Right forelimb (tissue), 1 donor: ENCODE measurements at regions not wholly inside any gene's neighbourhood (a gene's known extent, or its start where the extent isn't known, plus 50 kb on each side); places are given as distances from the start of the nearest gene placed in this dataset.
"Not testable (repeated sequence)": the region's sequence is repeated elsewhere in the genome, so short reads cannot be mapped to it uniquely, and the experiment has no call there.

Experiments
- DNase-seq: peaks from one replicate; pipeline ENCODE4 v3.0.0-alpha.2; 2018

DNA sequence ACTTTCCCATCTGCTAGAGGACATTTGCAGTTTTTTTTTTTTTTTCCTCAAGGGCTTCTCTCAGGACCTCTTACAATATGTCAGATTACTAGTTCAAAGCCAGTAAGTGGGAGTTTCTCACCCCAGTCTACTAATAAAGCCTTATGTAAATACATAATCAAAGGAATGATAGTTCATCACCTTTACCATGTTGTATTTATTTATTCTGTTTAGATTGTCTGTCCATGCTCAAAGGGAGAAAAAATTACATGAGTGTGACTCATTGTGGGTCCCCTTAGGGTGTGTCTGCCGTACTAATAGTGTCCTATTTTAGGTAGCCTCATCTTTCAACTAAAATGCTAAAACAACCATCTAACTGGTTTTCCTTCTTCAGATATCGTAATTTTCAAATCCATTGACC lies 917.6 kb downstream of the EPHA3 start:
- no peak for DNase-seq

DNA sequence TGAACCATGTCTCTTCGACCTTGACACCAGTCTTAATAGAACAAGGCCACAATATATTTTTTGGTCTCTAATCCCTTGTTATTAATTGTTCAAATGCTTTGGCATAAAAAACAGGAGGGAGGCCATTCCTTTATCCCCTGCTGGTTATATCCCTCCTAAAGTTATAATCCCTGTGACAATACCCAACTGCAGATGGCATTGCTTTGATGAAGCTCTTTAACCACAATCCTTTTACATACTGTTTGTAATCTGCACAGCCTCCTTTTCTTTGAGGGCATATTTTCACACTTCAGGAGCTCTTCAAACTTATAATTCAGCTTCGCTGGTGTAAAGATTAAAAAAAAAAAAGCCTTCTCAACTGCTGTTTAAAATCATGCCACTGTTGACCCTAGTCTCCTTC lies 919.0 kb downstream of the EPHA3 start:
- no peak for DNase-seq

DNA sequence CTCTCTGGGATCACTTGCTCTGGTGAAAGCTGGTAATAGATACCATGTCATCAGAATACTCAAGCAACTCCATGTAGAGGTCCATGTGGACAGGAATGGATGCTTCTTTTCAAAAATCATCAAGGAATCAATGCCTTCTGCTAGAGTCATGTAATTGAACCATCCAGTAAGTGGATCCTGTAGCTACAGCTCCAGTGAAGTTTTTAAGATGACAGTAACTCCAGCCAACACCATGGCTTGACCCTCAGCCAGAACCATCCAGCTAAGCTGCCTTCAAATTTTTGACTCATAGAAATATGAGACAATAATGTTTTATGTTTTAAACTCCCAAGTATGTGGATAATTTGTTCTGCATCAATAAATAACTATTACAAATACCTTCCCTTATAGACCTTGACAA lies 923.7 kb downstream of the EPHA3 start:
- DNase-seq: no peak

DNA sequence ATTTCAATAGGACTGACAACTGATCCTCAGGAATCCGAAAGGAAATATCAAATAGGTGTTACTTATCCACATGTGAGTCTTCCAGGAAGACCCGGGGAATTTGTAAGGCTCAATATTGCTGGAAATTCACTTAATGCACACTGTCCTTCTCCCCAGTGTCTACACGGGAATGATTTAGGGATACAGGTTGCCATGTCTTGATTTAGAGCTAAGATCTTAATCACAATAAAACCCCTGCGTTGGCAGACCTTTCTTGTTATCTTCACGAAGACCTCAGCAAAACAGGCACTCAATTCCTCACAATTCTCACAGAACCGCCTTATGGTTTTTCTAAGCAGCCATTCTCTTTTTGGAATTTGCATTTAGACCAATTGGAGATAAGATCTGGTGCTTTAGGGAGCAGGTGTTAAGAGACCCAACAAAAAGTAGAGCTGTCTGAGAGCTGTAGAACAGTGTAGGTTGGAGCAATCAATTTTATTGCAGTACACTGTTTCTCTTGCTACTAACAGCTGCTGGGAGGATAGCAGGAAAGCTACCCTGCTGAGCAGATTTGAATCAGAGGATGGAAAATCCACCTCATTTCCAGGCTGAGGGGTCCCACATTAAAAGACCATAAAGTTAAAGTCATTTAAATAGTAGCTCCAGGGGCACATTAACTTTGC lies 925.7 kb downstream of the EPHA3 start:
- DNase-seq: no peak

DNA sequence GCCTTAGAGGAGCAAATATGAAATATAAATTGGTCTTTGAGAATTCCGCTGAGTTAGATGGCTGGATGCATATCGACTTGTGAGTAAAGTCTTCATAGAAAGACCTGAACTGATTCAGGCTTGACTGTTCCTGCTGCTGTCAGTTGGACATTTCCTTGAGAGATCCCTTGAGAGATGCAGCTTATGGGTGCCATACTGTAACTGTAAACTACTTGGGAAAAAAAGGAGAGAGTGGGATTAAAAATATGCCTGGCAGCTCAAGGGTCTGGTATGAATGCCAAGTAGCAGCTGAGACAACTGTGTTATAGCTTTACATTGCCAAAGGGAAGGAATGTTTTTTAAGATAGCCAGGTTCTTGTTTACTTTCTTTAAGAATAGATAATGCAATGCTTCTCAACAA lies 926.6 kb downstream of the EPHA3 start:
- no peak for DNase-seq

DNA sequence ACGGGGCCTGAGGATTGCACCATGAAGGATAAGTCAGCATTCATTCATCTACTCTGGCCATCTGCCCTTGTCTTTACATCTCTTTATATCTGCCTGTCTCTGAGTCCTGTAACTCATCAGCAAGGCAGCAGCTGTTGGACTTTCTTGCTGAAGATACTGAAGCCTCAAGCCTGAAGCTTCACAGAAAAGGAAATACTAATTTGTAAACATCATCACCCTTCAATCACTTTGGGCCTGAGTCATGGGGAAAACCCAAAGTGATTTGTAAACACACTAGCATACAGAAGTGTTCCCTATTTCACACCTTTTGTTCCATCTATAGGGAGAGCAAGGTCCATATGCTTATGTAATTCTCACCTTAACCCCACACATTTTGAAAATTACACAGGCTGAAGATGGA lies 928.2 kb downstream of the EPHA3 start:
- no peak for DNase-seq

DNA sequence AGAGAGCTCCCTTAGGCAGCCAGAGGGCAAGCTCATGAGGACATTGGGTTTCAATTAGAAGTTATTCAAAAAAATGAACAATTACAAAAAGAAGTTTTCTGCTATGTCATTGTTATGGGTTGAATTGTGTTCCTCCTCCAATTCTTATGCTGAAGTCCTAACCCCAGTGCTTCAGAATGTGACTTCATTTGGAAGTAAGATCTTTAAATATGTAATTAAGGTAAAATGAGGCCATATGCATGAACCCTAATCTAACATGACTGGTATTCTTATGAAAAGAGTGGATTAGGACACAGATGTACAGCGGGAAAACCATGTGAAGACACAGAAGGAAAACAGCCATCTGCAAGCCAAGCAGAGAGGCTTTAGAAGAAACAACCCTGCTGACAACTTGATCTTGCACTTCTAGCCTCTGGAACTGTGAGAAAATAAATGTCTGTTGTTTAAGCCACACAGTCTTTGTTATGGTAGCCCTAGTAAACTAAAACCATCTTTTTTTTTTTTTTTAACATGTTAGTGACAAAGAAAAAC lies 929.6 kb downstream of the EPHA3 start:
- no peak for DNase-seq

DNA sequence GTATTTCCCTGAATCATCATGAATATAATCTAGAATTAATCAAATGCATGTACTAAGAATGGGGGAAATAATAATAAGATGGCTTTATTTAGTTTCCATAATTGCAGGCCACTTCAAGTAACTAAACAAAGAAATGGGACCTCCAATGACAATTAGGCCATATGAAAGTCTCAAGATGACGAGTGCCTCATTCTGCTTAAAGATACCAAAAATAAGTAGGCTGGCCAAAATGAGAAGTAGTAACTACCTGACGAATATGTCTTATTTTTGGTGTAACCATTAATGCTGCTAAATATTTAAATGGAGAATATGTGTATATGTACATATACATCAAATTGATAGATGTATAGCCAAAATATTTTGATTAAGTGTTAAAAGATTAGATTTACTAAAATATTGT lies 932.6 kb downstream of the EPHA3 start:
- DNase-seq: no peak

DNA sequence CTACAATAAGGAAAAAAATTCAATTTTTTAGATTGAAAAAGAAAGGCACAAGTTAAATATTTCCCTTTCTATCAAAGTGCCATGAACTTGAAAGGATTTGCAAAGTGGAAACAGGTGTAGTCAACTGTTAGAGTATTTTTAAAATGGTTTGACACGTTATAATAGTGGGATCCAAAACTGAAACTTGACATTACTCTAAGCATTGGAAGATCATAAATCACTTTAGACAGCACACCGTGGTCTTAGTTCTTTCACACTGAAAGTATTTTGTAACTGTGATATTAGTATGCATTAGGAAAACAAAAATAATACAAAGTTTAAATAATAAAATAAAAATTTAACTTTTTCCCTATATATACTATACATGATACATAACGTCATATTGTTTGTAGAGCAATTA lies 933.1 kb downstream of the EPHA3 start:
- no peak for DNase-seq

DNA sequence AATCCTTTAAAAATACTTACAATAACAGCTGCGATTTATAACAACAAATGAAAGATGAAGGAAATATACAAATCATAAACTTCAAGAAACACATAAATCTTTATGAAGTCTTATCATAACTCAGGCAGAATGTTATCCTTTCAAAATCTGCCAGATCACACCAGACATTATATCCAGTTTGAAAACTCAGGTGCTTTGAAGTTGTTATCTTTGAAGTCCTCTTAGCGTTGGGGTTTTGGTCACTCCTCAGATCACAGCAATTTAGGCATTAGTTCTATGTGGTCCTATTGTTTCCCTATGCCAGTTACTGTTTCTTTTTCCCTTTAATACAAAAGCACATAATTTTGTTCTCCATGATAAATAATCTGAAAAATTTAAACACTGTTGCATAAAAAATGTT lies 934.6 kb downstream of the EPHA3 start:
- DNase-seq: no peak

DNA sequence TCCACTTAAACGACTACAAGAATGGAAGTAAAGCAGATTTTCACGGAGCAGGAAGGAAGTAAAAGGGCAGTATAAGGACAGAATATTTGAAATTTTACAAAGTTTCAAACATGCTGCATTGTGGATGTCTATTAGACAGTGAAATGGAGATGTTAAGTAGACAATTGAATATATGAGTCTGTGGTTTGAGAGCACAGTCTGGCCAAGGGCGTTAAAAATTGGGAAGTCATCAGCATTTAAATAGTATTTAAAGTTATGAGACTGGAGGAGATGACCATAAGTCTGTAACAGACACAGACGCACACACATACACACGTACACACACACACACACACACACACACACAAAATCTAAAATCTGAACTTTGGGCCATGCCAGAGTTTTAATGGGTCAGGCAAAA lies 935.9 kb downstream of the EPHA3 start:
- DNase-seq: no peak

DNA sequence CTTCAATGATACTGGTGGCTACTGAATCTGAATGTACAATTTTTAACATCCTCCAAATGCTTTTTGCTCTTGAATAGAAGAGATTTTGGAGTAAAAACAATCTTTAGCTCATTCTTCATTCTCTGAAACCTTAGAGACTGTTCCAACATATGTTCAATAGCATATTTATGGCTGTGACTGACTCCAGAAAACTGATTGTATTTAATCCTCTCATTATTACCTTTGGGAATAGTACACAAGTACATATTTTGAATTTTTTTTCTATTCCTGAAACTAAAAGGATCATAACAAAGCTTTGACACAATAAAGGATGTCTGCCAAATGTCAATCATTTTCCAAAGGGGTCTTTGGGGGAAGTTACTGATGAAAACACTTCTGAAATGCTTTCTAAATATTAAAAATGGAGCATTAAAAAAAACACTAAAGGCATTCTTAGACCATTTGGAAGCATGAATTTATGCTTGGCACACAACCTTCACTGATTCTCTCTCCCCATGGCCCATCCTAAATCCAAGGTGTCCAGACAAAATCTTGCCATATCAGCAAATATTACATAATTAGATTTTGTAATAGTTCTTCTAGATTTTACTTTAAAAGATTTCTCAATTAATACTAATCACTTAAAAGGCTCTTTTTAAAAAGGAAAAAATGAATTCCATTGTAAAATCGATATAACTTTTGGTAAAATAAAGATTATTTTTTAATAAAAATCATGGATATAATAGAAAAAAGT lies 936.8 kb downstream of the EPHA3 start:
- DNase-seq: no peak

DNA sequence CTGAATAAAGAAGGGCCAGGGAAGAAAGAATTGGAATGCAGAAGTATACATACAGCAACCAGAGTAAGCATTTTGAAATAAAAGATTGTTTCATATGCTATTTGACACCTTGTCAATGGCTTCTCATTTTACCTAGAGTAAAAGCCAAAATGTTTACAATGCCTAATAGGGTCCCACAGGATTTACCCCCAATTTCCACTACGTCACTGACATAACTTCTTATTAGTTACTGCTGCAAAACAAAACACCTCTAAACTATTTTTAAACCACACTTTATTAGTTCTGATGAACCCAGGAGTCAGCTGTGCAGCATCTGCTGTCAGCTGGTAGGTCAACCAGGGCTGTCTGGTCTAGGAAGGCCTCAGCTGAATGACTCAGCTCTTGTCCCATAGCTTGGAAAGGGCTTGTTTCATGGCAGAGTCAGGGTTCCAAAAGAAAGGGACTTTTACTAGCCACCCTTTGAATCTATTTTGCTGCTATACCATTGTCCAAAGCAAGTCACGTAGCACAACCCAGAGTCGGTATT lies 945.1 kb downstream of the EPHA3 start:
- no peak for DNase-seq

DNA sequence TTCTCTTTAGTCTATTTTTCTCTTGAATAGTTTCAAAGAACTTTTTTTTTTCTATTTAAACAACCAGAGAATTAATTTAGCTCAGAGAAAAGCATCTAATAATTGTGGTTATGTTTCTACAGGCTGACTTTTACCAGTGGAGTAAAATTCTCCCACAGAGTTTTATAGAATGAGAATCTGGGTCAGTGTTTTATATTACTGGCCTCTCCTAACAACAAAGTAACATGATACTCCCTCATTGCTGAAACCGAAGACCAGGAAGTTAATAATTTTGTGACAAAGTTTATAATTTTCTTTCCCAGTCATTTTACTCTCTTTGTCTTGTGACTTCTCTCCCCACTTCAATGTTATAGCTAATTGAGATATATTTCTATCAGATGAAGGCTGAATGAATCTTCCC lies 946.9 kb downstream of the EPHA3 start:
- no peak for DNase-seq

DNA sequence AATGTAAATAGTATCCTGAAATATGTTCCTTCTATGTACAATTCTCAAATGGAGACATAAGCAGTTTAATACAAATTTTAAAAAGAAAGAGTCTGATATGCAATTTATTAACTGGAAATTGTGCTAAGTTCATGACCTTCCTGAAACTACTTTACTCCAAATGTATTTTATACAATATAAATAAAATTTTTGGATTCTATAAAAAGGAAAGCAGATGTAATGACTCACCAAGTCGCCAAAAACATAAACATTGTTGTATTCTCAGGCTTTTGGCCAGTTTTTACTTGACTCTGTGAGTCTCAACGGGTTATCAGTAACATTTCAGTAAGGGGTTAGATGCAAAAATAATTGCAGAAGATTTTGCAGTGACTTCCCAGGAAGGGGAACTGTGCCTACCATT lies 948.2 kb downstream of the EPHA3 start:
- DNase-seq: no peak

DNA sequence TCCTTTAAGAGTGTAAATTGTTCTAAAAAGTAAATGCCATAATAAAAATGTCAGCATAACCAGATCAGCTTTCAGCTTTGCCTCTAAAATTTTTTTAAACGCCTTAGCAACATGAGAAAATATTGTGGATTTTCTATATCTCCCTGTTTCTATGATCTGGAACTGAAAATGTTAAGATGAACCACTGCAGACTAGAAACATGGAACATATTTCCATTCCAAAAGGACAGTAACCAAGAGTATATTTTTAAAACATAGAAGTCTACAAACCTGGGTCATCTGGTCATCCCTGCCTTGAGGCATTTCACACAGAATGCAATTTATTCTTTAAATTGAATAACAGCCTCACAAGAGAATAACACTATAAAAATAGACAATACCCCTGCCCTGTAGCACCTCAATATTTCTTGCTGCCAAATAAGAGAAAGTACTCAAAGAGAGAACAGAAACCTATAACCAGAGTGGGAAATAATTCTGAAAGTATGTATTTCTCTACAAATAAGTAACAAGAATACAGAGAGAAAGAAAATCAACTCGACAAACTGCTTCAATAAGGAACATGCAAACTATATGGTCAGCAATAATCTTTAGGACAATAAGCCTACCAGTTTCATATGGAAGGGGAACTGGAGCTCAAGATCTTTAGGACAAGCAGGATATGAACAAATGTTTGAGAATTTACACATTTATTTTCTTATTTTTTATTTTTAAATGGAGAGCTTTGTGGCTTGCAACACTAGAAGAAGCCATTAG lies 949.0 kb downstream of the EPHA3 start:
- no peak for DNase-seq

DNA sequence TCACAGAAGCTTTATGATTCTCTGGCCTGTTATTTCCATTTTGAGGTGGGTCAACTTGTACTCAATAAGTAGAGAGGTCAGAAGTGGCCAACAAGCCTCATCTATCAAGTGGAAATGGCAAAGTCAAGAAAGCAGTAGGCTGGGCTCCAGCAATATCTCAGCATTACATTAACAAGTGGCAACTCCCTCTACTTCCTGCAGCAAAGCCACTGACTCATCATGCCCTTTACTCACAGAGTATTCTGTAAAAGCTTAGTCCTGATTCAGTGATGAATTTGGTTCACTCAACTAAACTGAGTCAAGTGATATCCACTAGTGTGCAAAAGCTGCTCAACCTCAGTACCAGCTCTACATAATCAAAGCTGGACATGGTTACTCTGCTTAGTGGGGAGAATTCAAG lies 954.6 kb downstream of the EPHA3 start:
- DNase-seq: no peak

DNA sequence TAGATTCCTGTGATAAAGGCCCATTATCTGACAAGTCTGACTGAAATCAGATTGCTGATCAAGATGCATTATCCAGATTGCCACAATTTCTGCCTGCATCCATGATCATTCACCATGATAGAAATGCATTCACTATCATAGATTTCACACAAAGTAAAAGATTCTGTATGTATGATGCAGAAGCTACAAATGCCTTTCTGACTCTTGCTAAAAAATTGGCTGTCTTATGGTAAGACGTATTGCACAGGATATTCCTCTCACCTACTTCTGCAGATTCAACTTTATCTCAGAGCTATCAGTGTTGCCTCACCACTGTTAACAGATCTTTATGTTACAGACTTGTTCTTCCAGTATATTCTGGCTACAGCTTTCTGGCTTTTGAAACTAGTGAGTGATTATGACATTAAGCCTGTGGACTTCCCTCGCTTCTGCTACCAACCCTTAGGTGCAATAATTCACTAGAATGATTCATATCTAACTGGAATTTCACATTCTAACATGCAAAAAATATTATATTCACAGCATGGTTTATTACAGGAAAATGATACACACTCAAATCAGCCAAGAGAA lies 955.3 kb downstream of the EPHA3 start:
- DNase-seq: no peak

DNA sequence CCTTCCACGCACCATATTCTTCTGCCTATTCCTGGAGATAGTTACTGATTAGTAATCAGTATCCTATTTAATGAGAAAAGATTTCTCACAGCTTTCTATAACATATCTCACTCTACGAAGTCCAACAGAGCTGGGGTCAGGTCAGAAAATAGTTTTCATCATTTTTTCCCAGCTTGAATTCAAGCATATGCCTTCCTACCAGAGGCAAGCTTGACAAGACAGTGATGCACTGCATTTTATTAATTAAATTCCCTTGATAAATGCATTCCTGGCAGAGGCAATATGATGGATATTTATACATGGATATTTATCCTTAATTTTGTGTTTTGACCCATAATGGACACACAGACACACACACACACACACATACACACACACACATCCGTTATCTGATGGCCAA lies 961.4 kb downstream of the EPHA3 start:
- DNase-seq: no peak

DNA sequence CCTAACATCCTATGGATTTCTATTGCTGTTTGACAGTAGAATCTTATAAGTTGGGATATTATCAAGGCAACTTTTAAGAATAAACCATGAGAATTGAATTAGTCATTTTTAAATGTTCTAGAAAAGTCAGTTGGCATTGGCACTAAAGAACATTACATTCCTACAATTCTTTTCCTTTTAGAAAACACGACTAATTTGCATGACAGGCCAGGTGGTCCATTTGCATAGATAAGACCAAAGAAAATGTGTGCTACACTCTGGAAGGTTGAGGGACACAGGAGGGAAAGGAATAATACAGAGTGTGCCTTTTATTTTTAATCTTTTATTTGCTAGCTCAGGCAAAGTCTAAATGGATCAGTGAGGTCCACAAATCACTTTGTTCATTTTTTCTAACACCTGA lies 962.3 kb downstream of the EPHA3 start:
- DNase-seq: no peak

DNA sequence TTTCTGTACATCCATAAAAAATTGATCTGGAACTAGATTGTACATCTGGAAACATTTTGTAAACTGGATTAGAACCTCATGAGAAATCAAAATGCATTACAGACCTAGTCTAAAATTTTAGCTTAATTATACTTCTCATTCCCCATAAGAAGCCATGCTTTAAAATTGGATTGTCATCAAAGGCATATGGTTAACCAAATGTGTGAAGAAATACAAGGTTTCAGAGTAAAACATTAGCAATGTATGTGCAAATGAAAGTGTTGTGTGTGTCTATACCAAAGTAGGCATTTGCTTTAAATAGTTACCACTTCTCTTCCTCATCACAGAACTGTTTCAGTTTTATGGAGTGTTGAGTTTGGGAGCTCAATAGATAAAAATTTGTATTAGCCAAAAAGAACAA lies 968.7 kb downstream of the EPHA3 start:
- no peak for DNase-seq

DNA sequence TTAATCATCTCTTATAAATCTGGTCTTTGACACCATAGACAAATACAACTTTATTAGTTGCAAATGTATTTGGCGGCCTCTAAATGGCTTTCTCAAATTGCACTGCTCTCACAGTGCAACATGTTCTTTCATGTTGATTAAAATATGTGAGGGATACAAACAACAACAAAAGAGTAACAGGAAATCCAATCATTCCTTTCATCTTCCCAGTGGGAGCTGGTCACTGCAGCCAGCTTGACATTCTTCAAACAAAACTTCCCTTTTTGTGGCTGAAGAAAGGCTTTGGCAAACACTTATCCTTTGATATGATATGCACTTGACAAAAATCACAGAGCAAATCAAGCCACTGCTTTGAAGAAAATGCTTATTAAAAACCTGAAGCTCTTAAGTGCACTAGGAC lies 973.6 kb downstream of the EPHA3 start:
- DNase-seq: no peak

DNA sequence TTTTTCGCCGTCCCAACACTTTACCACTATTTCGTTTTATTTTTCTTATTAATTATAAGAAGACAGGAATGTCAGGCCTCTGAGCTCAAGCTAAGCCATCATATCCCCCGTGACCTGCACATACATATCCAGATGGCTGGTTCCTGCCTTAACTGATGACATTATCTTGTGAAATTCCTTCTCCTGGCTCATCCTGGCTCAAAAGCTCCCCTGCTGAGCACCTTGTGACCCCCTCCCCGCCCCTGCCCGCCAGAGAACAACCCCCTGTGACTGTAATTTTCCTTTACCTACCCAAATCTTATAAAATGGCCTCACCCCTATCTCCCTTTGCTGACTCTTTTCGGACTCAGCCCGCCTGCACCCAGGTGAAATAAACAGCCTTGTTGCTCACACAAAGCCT lies 978.9 kb downstream of the EPHA3 start:
- not testable (repeated sequence) for DNase-seq
